SW480 (cell line): ENCODE measurements at regions not wholly inside any gene's neighbourhood (a gene's known extent, or its start where the extent isn't known, plus 50 kb on each side); places are given as distances from the start of the nearest gene placed in this dataset.

Experiments
- DNase-seq: peaks from one replicate; pipeline ENCODE4 v3.0.0-alpha.2; 2016; ENCODE audit warnings: low spot score

GRCh38 chr18:10285283-10285640 is 169.2 kb upstream of the APCDD1 start:
- DNase-seq, result peak; percentile 48

- DNase-seq, result peak; percentile 84
Measured at GRCh38 chr18:10286580-10287150, 167.8 kb upstream of the APCDD1 start.

GRCh38 chr18:10289251-10289650 is 165.2 kb upstream of the APCDD1 start:
- no peak for DNase-seq

GRCh38 chr18:10289951-10290637 is 164.3 kb upstream of the APCDD1 start:
- no peak for DNase-seq

- DNase-seq, result no peak
Measured at GRCh38 chr18:10290638-10291235, 163.7 kb upstream of the APCDD1 start.

GRCh38 chr18:10291568-10291981 is 162.9 kb upstream of the APCDD1 start:
- DNase-seq, result no peak

- no peak for DNase-seq
Measured at GRCh38 chr18:10293966-10294365, 160.5 kb upstream of the APCDD1 start.

- no peak for DNase-seq
Measured at GRCh38 chr18:10295751-10296150, 158.7 kb upstream of the APCDD1 start.

- no peak for DNase-seq
Measured at GRCh38 chr18:10296491-10296890, 157.9 kb upstream of the APCDD1 start.

GRCh38 chr18:10297086-10297485 is 157.3 kb upstream of the APCDD1 start:
- DNase-seq, result peak; percentile 67

- DNase-seq, result no peak
Measured at GRCh38 chr18:10298346-10298745, 156.1 kb upstream of the APCDD1 start.

GRCh38 chr18:10299643-10300042 is 154.8 kb upstream of the APCDD1 start:
- DNase-seq, result no peak

- no peak for DNase-seq
Measured at GRCh38 chr18:10300739-10301138, 153.7 kb upstream of the APCDD1 start.

- no peak for DNase-seq
Measured at GRCh38 chr18:10301831-10302483, 152.5 kb upstream of the APCDD1 start.

GRCh38 chr18:10303171-10303570 is 151.3 kb upstream of the APCDD1 start:
- no peak for DNase-seq

- DNase-seq, result peak; percentile 55
Measured at GRCh38 chr18:10304853-10305252, 149.6 kb upstream of the APCDD1 start.

- no peak for DNase-seq
Measured at GRCh38 chr18:10306779-10307178, 147.7 kb upstream of the APCDD1 start.

GRCh38 chr18:10308154-10308553 is 146.3 kb upstream of the APCDD1 start:
- DNase-seq, result no peak

GRCh38 chr18:10310626-10311025 is 143.8 kb upstream of the APCDD1 start:
- no peak for DNase-seq

- peak; percentile 60 for DNase-seq
Measured at GRCh38 chr18:10312326-10313015, 142.0 kb upstream of the APCDD1 start.

- DNase-seq, result no peak
Measured at GRCh38 chr18:10313016-10313342, 141.5 kb upstream of the APCDD1 start.

- DNase-seq, result no peak
Measured at GRCh38 chr18:10314066-10314465, 140.4 kb upstream of the APCDD1 start.

- no peak for DNase-seq
Measured at GRCh38 chr18:10315522-10315921, 138.9 kb upstream of the APCDD1 start.
